ENCODE measurements at regions not wholly inside any gene's neighbourhood (a gene's known extent, or its start where the extent isn't known, plus 50 kb on each side); places are given as distances from the start of the nearest gene placed in this dataset.

DNA sequence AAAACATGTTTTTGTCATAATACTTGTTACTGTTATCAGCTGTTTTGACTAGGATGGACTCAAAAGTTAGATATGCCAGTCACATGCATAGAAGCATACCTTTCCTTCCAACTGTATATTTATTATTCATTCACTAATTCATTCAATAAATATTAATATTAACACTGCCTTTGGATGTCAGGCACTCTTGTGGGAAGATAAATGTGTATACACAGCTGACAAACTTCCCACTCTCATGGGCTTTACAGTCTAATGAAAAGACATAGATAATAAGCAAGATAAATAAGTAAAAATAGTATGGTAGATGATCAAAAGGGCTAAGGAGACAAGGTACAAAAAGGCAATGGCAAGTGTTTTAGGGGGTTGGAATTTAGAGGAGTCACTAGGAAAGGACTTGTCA, 180.1 kb upstream of the SMIM30 start:
- Histone ChIP-seq H3K4me1 (no peaks in the 10 kb centered on the region), H3K9me3 (no peaks in the 10 kb centered on the region), H3K27me3 (no peaks in the 10 kb centered on the region), H3K36me3 (no peaks in the 10 kb centered on the region), H3K4me3 (no peak overlapping the region), H3K27ac (no peak overlapping the region)
- TF ChIP-seq, protein P1, sequence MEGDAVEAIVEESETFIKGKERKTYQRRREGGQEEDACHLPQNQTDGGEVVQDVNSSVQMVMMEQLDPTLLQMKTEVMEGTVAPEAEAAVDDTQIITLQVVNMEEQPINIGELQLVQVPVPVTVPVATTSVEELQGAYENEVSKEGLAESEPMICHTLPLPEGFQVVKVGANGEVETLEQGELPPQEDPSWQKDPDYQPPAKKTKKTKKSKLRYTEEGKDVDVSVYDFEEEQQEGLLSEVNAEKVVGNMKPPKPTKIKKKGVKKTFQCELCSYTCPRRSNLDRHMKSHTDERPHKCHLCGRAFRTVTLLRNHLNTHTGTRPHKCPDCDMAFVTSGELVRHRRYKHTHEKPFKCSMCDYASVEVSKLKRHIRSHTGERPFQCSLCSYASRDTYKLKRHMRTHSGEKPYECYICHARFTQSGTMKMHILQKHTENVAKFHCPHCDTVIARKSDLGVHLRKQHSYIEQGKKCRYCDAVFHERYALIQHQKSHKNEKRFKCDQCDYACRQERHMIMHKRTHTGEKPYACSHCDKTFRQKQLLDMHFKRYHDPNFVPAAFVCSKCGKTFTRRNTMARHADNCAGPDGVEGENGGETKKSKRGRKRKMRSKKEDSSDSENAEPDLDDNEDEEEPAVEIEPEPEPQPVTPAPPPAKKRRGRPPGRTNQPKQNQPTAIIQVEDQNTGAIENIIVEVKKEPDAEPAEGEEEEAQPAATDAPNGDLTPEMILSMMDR (IDR thresholded peaks at IDR 0.05): no peak
- TF ChIP-seq POLR2A (IDR thresholded peaks at IDR 0.05) (no peak), POLR2AphosphoS5 (IDR thresholded peaks at IDR 0.05) (no peak), EP300 (IDR thresholded peaks at IDR 0.05) (no peak)
- DNase-seq: no peak
- intact Hi-C loops (cut with DNase I): no loop called here

DNA sequence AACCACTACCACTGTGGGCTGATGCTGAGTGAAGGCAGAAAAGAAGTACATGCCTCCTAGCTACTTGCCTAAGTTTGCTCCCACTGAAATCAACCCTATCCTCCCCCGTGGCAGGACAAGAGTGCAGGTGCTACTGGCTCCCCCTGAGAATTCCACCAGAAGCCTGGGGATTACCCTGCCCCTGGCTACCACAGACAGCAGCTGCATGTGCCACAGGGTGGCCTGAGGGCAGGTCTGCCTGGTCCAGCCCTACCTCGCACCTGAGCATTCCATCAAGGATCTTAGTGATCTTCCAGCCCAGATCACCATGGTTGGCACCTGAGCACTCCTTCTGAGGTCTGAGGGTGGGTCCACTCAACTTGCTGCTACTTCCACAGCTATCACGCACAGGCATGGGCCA, 176.4 kb upstream of the SMIM30 start:
- DNase-seq: no peak
- intact Hi-C loops (cut with DNase I): no loop called here
- Histone ChIP-seq H3K27me3 (no peaks in the 10 kb centered on the region), H3K9me3 (no peaks in the 10 kb centered on the region), H3K36me3 (no peaks in the 10 kb centered on the region), H3K27ac (no peak overlapping the region), H3K4me1 (peaks cover 0 to 6% (median 0%) of the 10 kb centered on the region in 4 donors), H3K4me3 (no peak overlapping the region)
- TF ChIP-seq EP300 (IDR thresholded peaks at IDR 0.05) (no peak), POLR2AphosphoS5 (IDR thresholded peaks at IDR 0.05) (no peak), POLR2A (IDR thresholded peaks at IDR 0.05) (no peak)
- TF ChIP-seq, protein P1 (IDR thresholded peaks at IDR 0.05): no peak
- 85 to 88% methylated on average over 3 of the region's 3 CpGs for WGBS, 2 donors

DNA sequence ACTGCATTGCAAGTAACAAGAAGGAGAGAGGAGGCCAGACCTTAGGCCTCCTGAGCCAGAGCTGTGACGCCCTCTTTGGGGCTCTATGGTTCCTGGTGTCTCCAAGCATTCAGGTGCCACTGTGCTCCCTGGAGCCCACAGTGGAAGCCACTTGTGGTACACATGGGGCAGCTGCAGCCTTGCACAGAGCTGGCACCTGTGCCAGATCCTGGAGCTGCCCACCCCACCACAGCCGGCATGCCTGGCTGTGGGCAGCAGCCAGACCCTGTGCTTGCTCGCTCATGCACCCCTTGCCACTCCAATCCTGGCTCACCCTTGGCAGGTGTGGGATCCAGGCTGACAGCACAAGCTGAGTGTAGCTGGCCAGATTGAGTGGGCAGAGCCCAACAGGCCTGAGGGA, 173.8 kb upstream of the SMIM30 start:
- DNase-seq: no peak
- no peaks in the 10 kb centered on the region for H3K36me3 ChIP-seq
- no peaks in the 10 kb centered on the region for H3K9me3 ChIP-seq
- 87 to 91% methylated on average over 3 of the region's 3 CpGs for WGBS, 2 donors
- intact Hi-C loops (cut with DNase I): no loop called here
- TF ChIP-seq, protein P1 (IDR thresholded peaks at IDR 0.05): no peak
- TF ChIP-seq POLR2AphosphoS5 (IDR thresholded peaks at IDR 0.05) (no peak), EP300 (IDR thresholded peaks at IDR 0.05) (no peak), POLR2A (IDR thresholded peaks at IDR 0.05) (no peak)
- H3K27me3 ChIP-seq: no peaks in the 10 kb centered on the region
- H3K27ac ChIP-seq: no peak overlapping the region
- H3K4me3 ChIP-seq: no peak overlapping the region
- peaks cover 0 to 6% (median 0%) of the 10 kb centered on the region in 4 donors for H3K4me1 ChIP-seq

DNA sequence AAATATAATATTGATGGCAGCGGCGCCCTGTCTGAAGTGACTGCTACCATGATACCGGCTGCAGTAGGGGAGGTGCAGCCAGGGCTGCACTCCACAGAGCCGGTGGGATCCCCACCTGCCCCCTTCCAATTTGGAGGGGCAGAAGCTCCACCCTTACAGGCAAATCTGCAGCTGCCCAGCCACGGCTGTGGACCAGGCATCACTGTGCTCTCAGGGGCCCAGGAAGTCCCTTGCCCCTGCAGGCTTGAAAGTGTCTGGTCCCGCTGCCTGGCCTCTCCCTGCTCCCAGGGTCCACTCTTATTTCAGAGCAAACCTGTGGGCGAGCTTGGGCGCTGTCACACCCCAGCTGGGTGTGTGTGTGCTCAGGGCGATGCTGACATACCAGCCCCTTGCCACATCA, 172.7 kb upstream of the SMIM30 start:
- WGBS, 2 donors: 89 to 92% methylated on average over 9 of the region's 9 CpGs
- intact Hi-C loops (cut with DNase I): no loop called here

More for the DNA sequence above, 172.7 kb upstream of the SMIM30 start:
- Histone ChIP-seq H3K4me1 (peaks cover 0 to 6% (median 0%) of the 10 kb centered on the region in 4 donors), H3K4me3 (no peak overlapping the region), H3K36me3 (no peaks in the 10 kb centered on the region), H3K9me3 (no peaks in the 10 kb centered on the region), H3K27me3 (no peaks in the 10 kb centered on the region), H3K27ac (no peak overlapping the region)
- TF ChIP-seq EP300 (IDR thresholded peaks at IDR 0.05) (no peak), POLR2A (IDR thresholded peaks at IDR 0.05) (no peak), POLR2AphosphoS5 (IDR thresholded peaks at IDR 0.05) (no peak)
- TF ChIP-seq, protein P1 (IDR thresholded peaks at IDR 0.05): no peak
- no peak for DNase-seq
